Right renal cortex interstitium (tissue), 3 donors: ENCODE measurements at regions not wholly inside any gene's neighbourhood (a gene's known extent, or its start where the extent isn't known, plus 50 kb on each side); places are given as distances from the start of the nearest gene placed in this dataset.
"Not testable (repeated sequence)": the region's sequence is repeated elsewhere in the genome, so short reads cannot be mapped to it uniquely, and the experiment has no call there.

Experiments used
- DNase-seq, 3 donors: peaks; one replicate each; pipeline ENCODE4 v3.0.0-alpha.2; 2013; ENCODE audit warnings: low read depth in 3 of 3, low spot score in 2 of 3

- DNase-seq = no peak
Observed at GRCh38 chr2:125576558-125576957, 1079.4 kb upstream of the GYPC start.

- DNase-seq = no peak
Observed at GRCh38 chr2:125581557-125581956, 1074.4 kb upstream of the GYPC start.

GRCh38 chr2:125582516-125582915 lies 1073.4 kb upstream of the GYPC start:
- no peak for DNase-seq

- no peak for DNase-seq
Observed at GRCh38 chr2:125584732-125585131, 1071.2 kb upstream of the GYPC start.

- DNase-seq = no peak
Observed at GRCh38 chr2:125588780-125589179, 1067.2 kb upstream of the GYPC start.

- no peak for DNase-seq
Observed at GRCh38 chr2:125591954-125592353, 1064.0 kb upstream of the GYPC start.

GRCh38 chr2:125593036-125593435 lies 1062.9 kb upstream of the GYPC start:
- no peak for DNase-seq

GRCh38 chr2:125596612-125597011 lies 1059.3 kb upstream of the GYPC start:
- no peak for DNase-seq

GRCh38 chr2:125615438-125615837 lies 1040.5 kb upstream of the GYPC start:
- no peak for DNase-seq

- DNase-seq = no peak
Observed at GRCh38 chr2:125630377-125630776, 1025.6 kb upstream of the GYPC start.

- no peak for DNase-seq
Observed at GRCh38 chr2:125634662-125635061, 1021.3 kb upstream of the GYPC start.

GRCh38 chr2:125638345-125638744 lies 1017.6 kb upstream of the GYPC start:
- no peak for DNase-seq

GRCh38 chr2:125642032-125642431 lies 1013.9 kb upstream of the GYPC start:
- DNase-seq = no peak

- no peak for DNase-seq
Observed at GRCh38 chr2:125643128-125643527, 1012.8 kb upstream of the GYPC start.

GRCh38 chr2:125643585-125643984 lies 1012.4 kb upstream of the GYPC start:
- DNase-seq = no peak

GRCh38 chr2:125644257-125644656 lies 1011.7 kb upstream of the GYPC start:
- no peak for DNase-seq

GRCh38 chr2:125652280-125652679 lies 1003.7 kb upstream of the GYPC start:
- no peak for DNase-seq

GRCh38 chr2:125654226-125654625 lies 1001.7 kb upstream of the GYPC start:
- DNase-seq = no peak

- no peak for DNase-seq
Observed at GRCh38 chr2:125656190-125656589, 999.8 kb upstream of the GYPC start.

GRCh38 chr2:125658583-125658982 lies 997.4 kb upstream of the GYPC start:
- no peak for DNase-seq

- not testable (repeated sequence) for DNase-seq
Observed at GRCh38 chr2:125660369-125660768, 995.6 kb upstream of the GYPC start.

- no peak for DNase-seq
Observed at GRCh38 chr2:125667630-125668029, 988.3 kb upstream of the GYPC start.

- no peak for DNase-seq
Observed at GRCh38 chr2:125679903-125680302, 976.1 kb upstream of the GYPC start.

- DNase-seq = no peak
Observed at GRCh38 chr2:125680809-125681208, 975.1 kb upstream of the GYPC start.
